CD1c-positive myeloid dendritic cell (primary cell): ENCODE measurements at regions not wholly inside any gene's neighbourhood (a gene's known extent, or its start where the extent isn't known, plus 50 kb on each side); places are given as distances from the start of the nearest gene placed in this dataset.

Experiments used
- DNase-seq: peaks from one replicate; pipeline ENCODE4 v3.0.0-alpha.2; 2016; ENCODE audit errors: extremely low spot score

- no peak for DNase-seq
Measured at GRCh38 chr20:10954137-10954840, 280.5 kb upstream of the JAG1 start.

GRCh38 chr20:10954908-10955580 lies 281.2 kb upstream of the JAG1 start:
- no peak for DNase-seq

- no peak for DNase-seq
Measured at GRCh38 chr20:10958279-10958678, 284.5 kb upstream of the JAG1 start.

- no peak for DNase-seq
Measured at GRCh38 chr20:10960416-10960815, 286.6 kb upstream of the JAG1 start.

GRCh38 chr20:10961651-10962288 lies 288.0 kb upstream of the JAG1 start:
- DNase-seq: no peak

GRCh38 chr20:10962937-10963336 lies 289.1 kb upstream of the JAG1 start:
- no peak for DNase-seq

- DNase-seq: no peak
Measured at GRCh38 chr20:10963717-10964266, 290.0 kb upstream of the JAG1 start.

- no peak for DNase-seq
Measured at GRCh38 chr20:10965936-10966470, 292.2 kb upstream of the JAG1 start.

- no peak for DNase-seq
Measured at GRCh38 chr20:10970109-10970508, 296.3 kb upstream of the JAG1 start.

GRCh38 chr20:10971096-10971495 lies 297.3 kb upstream of the JAG1 start:
- DNase-seq: no peak

GRCh38 chr20:10972219-10972860 lies 298.5 kb upstream of the JAG1 start:
- DNase-seq: no peak

GRCh38 chr20:10976051-10976450 lies 302.3 kb upstream of the JAG1 start:
- DNase-seq: no peak

GRCh38 chr20:10978019-10978702 lies 304.4 kb upstream of the JAG1 start:
- DNase-seq: no peak

GRCh38 chr20:10978713-10979112 lies 304.9 kb upstream of the JAG1 start:
- no peak for DNase-seq

- DNase-seq: no peak
Measured at GRCh38 chr20:10982692-10983091, 308.9 kb upstream of the JAG1 start.

GRCh38 chr20:10984294-10984693 lies 310.5 kb upstream of the JAG1 start:
- DNase-seq: no peak

GRCh38 chr20:10984913-10985312 lies 311.1 kb upstream of the JAG1 start:
- DNase-seq: no peak

GRCh38 chr20:10985536-10985935 lies 311.7 kb upstream of the JAG1 start:
- DNase-seq: no peak

GRCh38 chr20:10986586-10986985 lies 312.8 kb upstream of the JAG1 start:
- DNase-seq: no peak

GRCh38 chr20:10987651-10988383 lies 314.0 kb upstream of the JAG1 start:
- DNase-seq: no peak
